ENCODE measurements at regions not wholly inside any gene's neighbourhood (a gene's known extent, or its start where the extent isn't known, plus 50 kb on each side); places are given as distances from the start of the nearest gene placed in this dataset.
"Not testable (repeated sequence)": the region's sequence is repeated elsewhere in the genome, so short reads cannot be mapped to it uniquely, and the experiment has no call there.

GRCh38 chr12:112627851-112628250 is 163.7 kb upstream of the RPH3A start:
- Histone ChIP-seq H2AFZ (ENCODE audit: low read length) (no peak overlapping the region), H4K20me1 (ENCODE audit: low read length) (no peaks in the 10 kb centered on the region), H3K4me1 (ENCODE audit: insufficient read depth, low read length) (no peaks in the 10 kb centered on the region), H3K27ac (ENCODE audit: low read length) (no peak overlapping the region), H3K9me3 (ENCODE audit: low read length) (no peaks in the 10 kb centered on the region), H3K36me3 (ENCODE audit: low read depth, low read length) (no peaks in the 10 kb centered on the region), H3K9ac (ENCODE audit: low read length) (no peak overlapping the region), H3K4me2 (ENCODE audit: low read length) (no peak overlapping the region), H3K4me3 (ENCODE audit: low read length) (no peak overlapping the region), H3K27me3 (ENCODE audit: low read length) (no peaks in the 10 kb centered on the region), H3K9me2 (replicated peaks; ENCODE audit: low read length) (no peaks in the 10 kb centered on the region), H3F3A (ENCODE audit: low read length, unreplicated experiment) (no peaks in the 10 kb centered on the region), H3K79me2 (ENCODE audit: low read length) (no peaks in the 10 kb centered on the region)
- DNase-seq (no peak), ATAC-seq (no peak)
- intact Hi-C loops (cut with micrococcal nuclease) = no loop called here
- ChIA-PET POLR2A (ENCODE audit: unreplicated experiment) (no interaction called here), CTCF (no interaction called here)
- BruUV-seq (replicated peaks) = no TSS peak
- TF ChIP-seq CTCF (conservative IDR thresholded peaks at IDR 0.05; ENCODE audit: low read depth, low read length) (no peak), EZH2 (IDR thresholded peaks at IDR 0.05; ENCODE audit: low read length, unreplicated experiment) (no peak)

- H3K4me3 ChIP-seq (ENCODE audit: low read length); BruUV-seq (replicated peaks); H3K9ac ChIP-seq (ENCODE audit: low read length); intact Hi-C loops (cut with micrococcal nuclease); CTCF ChIA-PET; H3K27ac ChIP-seq (ENCODE audit: low read length); ATAC-seq; H4K20me1 ChIP-seq (ENCODE audit: low read length); H2AFZ ChIP-seq (ENCODE audit: low read length); H3K9me3 ChIP-seq (ENCODE audit: low read length); H3K36me3 ChIP-seq (ENCODE audit: low read depth, low read length); H3K9me2 ChIP-seq (replicated peaks; ENCODE audit: low read length); H3K79me2 ChIP-seq (ENCODE audit: low read length); H3K4me1 ChIP-seq (ENCODE audit: insufficient read depth, low read length); POLR2A ChIA-PET (ENCODE audit: unreplicated experiment); H3F3A ChIP-seq (ENCODE audit: low read length, unreplicated experiment); H3K27me3 ChIP-seq (ENCODE audit: low read length); H3K4me2 ChIP-seq (ENCODE audit: low read length); DNase-seq: not testable (repeated sequence)
These were observed 159.6 kb upstream of the RPH3A start for GRCh38 chr12:112631974-112632373.

- ChIA-PET POLR2A (ENCODE audit: unreplicated experiment) (no interaction called here), CTCF (no interaction called here)
- Histone ChIP-seq H2AFZ (ENCODE audit: low read length) (no peak overlapping the region), H3K4me1 (ENCODE audit: insufficient read depth, low read length) (no peaks in the 10 kb centered on the region), H3K79me2 (ENCODE audit: low read length) (no peaks in the 10 kb centered on the region), H3K27ac (ENCODE audit: low read length) (no peak overlapping the region), H3K4me2 (ENCODE audit: low read length) (no peak overlapping the region), H3K9me3 (ENCODE audit: low read length) (no peaks in the 10 kb centered on the region), H4K20me1 (ENCODE audit: low read length) (no peaks in the 10 kb centered on the region), H3F3A (ENCODE audit: low read length, unreplicated experiment) (no peaks in the 10 kb centered on the region), H3K4me3 (ENCODE audit: low read length) (no peak overlapping the region), H3K9ac (ENCODE audit: low read length) (no peak overlapping the region), H3K9me2 (replicated peaks; ENCODE audit: low read length) (no peaks in the 10 kb centered on the region), H3K27me3 (ENCODE audit: low read length) (peaks cover 31% of the 10 kb centered on the region), H3K36me3 (ENCODE audit: low read depth, low read length) (no peaks in the 10 kb centered on the region)
- TF ChIP-seq EZH2 (IDR thresholded peaks at IDR 0.05; ENCODE audit: low read length, unreplicated experiment) = no peak
- TF ChIP-seq EZH2phosphoT487 (IDR thresholded peaks at IDR 0.05; ENCODE audit: borderline replicate concordance, low read length) = no peak
- TF ChIP-seq CTCF (conservative IDR thresholded peaks at IDR 0.05; ENCODE audit: low read depth, low read length) = no peak
- no TSS peak for BruUV-seq (replicated peaks)
- ATAC-seq = no peak
- intact Hi-C loops (cut with micrococcal nuclease) = no loop called here
- no peak for DNase-seq
These were observed 156.5 kb upstream of the RPH3A start for GRCh38 chr12:112635036-112635435.

All from PC-3 (cell line).